GM19023 (cell line): ENCODE measurements at regions not wholly inside any gene's neighbourhood (a gene's known extent, or its start where the extent isn't known, plus 50 kb on each side); places are given as distances from the start of the nearest gene placed in this dataset.
"Not testable (repeated sequence)": the region's sequence is repeated elsewhere in the genome, so short reads cannot be mapped to it uniquely, and the experiment has no call there.

ENCODE experiments used
- ATAC-seq: cut with Tn5 transposase; IDR thresholded peaks from one replicate; pipeline ENCODE4 v1.9.1; 2021; ENCODE audit warnings: mild to moderate bottlenecking, moderate library complexity; ENCODE audit not compliant: unreplicated experiment

GRCh38 chr6:9140172-9140571 lies 704.8 kb upstream of the SLC35B3 start:
- ATAC-seq: no peak

- no peak for ATAC-seq
Measured at GRCh38 chr6:9139746-9140145, 704.4 kb upstream of the SLC35B3 start.

- ATAC-seq: no peak
Measured at GRCh38 chr6:9138936-9139335, 703.6 kb upstream of the SLC35B3 start.

- no peak for ATAC-seq
Measured at GRCh38 chr6:9136141-9136822, 700.9 kb upstream of the SLC35B3 start.

GRCh38 chr6:9131616-9132015 lies 696.3 kb upstream of the SLC35B3 start:
- ATAC-seq: no peak

- ATAC-seq: no peak
Measured at GRCh38 chr6:9131201-9131600, 695.9 kb upstream of the SLC35B3 start.

GRCh38 chr6:9128970-9129369 lies 693.6 kb upstream of the SLC35B3 start:
- ATAC-seq: no peak

GRCh38 chr6:9126878-9127560 lies 691.7 kb upstream of the SLC35B3 start:
- ATAC-seq: no peak

- not testable (repeated sequence) for ATAC-seq
Measured at GRCh38 chr6:9126034-9126433, 690.7 kb upstream of the SLC35B3 start.

- ATAC-seq: no peak
Measured at GRCh38 chr6:9121549-9121948, 686.2 kb upstream of the SLC35B3 start.

GRCh38 chr6:9116026-9116425 lies 680.7 kb upstream of the SLC35B3 start:
- ATAC-seq: no peak

GRCh38 chr6:9112544-9112943 lies 677.2 kb upstream of the SLC35B3 start:
- no peak for ATAC-seq

GRCh38 chr6:9103876-9104521 lies 668.7 kb upstream of the SLC35B3 start:
- no peak for ATAC-seq

GRCh38 chr6:9101920-9102319 lies 666.6 kb upstream of the SLC35B3 start:
- ATAC-seq: no peak

GRCh38 chr6:9100869-9101580 lies 665.7 kb upstream of the SLC35B3 start:
- no peak for ATAC-seq

GRCh38 chr6:9095729-9096128 lies 660.4 kb upstream of the SLC35B3 start:
- ATAC-seq: no peak

GRCh38 chr6:9095137-9095536 lies 659.8 kb upstream of the SLC35B3 start:
- ATAC-seq: no peak

GRCh38 chr6:9089724-9090123 lies 654.4 kb upstream of the SLC35B3 start:
- ATAC-seq: no peak

- ATAC-seq: no peak
Measured at GRCh38 chr6:9087470-9087869, 652.1 kb upstream of the SLC35B3 start.

- ATAC-seq: no peak
Measured at GRCh38 chr6:9086331-9086730, 651.0 kb upstream of the SLC35B3 start.

GRCh38 chr6:9085709-9086070 lies 650.3 kb upstream of the SLC35B3 start:
- ATAC-seq: no peak
